ENCODE measurements at regions not wholly inside any gene's neighbourhood (a gene's known extent, or its start where the extent isn't known, plus 50 kb on each side); places are given as distances from the start of the nearest gene placed in this dataset.
A peak's percentile ranks its signal among the peaks of the same experiment; 100 is the strongest.

DNA sequence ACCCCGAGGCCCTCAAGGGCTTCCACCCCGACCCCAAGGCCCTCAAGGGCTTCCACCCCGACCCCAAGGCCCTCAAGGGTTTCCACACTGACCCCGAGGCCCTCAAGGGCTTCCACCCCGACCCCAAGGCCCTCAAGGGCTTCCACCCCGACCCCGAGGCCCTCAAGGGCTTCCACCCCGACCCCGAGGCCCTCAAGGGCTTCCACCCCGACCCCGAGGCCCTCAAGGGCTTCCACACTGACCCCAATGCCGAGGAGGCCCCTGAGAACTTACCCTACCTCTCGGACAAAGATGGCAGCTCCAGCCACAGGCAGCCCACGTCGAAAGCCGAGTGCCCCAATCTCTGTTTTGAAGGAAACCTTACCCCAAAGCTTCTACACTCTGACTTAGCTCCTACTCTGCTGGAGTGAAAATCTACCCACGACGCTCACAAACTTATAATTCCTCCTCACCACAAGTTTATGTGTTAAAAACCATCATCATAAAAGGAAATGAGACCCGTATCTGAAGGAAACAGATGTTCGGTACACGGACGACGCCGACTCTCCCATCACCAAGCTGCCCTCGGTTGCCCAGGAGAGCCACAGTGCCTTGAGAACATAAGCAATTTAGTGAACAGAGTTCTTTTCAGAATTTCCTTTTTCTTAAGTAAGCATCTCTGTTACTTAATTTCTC lies 61.2 kb upstream of the RPH3AL start:
- DNase-seq (ENCODE audit: low spot score): no peak
- in situ Hi-C loops (cut with MboI; ENCODE audit: low sequenced_read_pairs, unreplicated experiment): no loop called here
- TF ChIP-seq, protein P1, sequence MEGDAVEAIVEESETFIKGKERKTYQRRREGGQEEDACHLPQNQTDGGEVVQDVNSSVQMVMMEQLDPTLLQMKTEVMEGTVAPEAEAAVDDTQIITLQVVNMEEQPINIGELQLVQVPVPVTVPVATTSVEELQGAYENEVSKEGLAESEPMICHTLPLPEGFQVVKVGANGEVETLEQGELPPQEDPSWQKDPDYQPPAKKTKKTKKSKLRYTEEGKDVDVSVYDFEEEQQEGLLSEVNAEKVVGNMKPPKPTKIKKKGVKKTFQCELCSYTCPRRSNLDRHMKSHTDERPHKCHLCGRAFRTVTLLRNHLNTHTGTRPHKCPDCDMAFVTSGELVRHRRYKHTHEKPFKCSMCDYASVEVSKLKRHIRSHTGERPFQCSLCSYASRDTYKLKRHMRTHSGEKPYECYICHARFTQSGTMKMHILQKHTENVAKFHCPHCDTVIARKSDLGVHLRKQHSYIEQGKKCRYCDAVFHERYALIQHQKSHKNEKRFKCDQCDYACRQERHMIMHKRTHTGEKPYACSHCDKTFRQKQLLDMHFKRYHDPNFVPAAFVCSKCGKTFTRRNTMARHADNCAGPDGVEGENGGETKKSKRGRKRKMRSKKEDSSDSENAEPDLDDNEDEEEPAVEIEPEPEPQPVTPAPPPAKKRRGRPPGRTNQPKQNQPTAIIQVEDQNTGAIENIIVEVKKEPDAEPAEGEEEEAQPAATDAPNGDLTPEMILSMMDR (IDR thresholded peaks at IDR 0.05; ENCODE audit: borderline replicate concordance, control extremely low read depth, extremely low read depth, insufficient read depth, missing control alignments): no peak

DNA sequence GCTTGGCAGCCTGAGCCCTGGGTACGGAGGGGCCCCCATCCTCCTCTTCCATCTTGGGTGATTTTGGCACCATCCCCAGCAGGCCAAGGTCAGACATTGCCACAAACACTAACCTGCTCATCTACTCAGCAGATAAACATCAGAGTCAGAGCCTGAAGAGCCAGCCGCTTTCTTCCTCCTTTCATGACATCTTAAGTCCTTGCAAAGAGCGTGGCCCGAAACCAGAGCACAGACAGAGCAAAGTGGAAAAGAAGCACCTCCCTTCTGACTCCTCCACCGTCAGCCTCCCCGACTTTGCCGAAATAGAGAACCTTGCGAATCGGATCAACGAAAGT lies 60.4 kb upstream of the RPH3AL start:
- in situ Hi-C loops (cut with MboI; ENCODE audit: low sequenced_read_pairs, unreplicated experiment): no loop called here
- TF ChIP-seq, protein P1 (IDR thresholded peaks at IDR 0.05; ENCODE audit: borderline replicate concordance, control extremely low read depth, extremely low read depth, insufficient read depth, missing control alignments): no peak
- no peak for DNase-seq (ENCODE audit: low spot score)

DNA sequence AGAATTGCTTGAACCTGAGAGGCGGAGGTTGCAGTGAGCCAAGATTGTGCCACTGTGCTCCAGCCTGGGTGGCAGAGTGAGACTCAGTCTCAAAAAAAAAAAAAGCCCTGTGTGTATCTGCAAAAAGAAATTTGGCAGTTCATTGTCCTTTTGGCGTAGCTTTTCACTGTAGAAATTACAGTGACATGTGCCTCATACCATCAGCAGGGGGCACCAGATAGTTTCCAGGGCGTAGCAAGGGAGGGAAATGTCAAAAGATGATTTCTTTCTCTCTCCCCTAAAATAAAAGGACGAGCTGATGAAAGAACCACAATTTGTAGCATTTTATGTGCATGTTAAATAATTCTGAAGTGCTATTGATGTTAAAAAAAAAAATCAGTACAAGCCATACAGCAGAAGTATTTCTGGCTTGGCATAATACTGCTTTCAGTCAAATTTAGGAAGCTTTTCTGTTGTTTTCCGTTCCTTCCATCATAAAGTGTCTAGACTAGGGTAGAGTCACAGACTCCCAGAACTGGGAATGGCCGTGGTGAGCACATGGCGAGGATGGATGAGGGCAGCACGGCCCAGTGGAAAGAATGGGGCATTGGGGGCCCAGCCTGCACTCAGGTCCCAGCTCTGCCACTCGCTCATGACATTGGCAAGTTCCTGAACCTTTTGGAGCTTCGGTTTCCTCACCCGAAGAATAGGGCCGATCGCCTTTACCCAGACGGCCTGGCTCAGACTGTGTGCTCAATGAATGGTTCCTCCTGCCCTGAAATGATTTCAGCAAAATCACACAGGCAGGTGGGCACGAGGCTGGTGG lies 59.8 kb upstream of the RPH3AL start:
- peak; percentile 62 for DNase-seq (ENCODE audit: low spot score)
- TF ChIP-seq, protein P1 (IDR thresholded peaks at IDR 0.05; ENCODE audit: borderline replicate concordance, control extremely low read depth, extremely low read depth, insufficient read depth, missing control alignments): peak; percentile 61
- in situ Hi-C loops (cut with MboI; ENCODE audit: low sequenced_read_pairs, unreplicated experiment): no loop called here

DNA sequence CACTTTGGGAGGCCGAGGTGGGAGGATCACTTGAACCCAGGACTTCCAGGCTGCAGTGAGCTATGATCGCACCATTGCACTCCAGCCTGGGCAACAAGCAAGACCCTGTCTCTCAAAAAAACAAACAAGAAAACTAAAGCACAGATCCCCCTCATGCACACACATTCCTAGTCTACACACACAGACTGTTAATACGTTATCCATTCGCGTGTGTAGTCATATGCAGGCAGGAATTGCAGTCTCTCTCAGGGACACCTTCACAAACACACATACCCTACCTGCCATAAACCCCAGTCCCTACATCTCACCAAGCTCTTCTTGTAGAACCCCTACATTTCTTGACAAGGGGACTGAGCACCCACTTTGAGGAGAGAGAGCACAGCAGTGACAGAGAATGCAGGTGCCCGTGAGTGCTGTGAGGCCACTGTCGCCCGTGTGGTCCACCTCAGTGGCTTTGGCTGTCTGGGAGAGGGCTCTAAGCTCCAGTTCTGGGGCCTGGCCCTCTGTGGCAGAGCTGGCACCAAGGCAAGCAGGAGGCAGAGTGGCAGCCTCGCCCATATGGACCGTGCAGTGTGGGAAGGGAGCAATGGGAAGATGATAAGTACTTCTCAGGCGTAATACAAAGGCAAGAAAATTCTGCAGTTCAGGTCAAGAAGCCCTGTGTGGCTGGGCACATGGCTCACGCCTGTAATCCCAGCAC lies 59.0 kb upstream of the RPH3AL start:
- in situ Hi-C loops (cut with MboI; ENCODE audit: low sequenced_read_pairs, unreplicated experiment): no loop called here
- no peak for DNase-seq (ENCODE audit: low spot score)
- TF ChIP-seq, protein P1 (IDR thresholded peaks at IDR 0.05; ENCODE audit: borderline replicate concordance, control extremely low read depth, extremely low read depth, insufficient read depth, missing control alignments): no peak

DNA sequence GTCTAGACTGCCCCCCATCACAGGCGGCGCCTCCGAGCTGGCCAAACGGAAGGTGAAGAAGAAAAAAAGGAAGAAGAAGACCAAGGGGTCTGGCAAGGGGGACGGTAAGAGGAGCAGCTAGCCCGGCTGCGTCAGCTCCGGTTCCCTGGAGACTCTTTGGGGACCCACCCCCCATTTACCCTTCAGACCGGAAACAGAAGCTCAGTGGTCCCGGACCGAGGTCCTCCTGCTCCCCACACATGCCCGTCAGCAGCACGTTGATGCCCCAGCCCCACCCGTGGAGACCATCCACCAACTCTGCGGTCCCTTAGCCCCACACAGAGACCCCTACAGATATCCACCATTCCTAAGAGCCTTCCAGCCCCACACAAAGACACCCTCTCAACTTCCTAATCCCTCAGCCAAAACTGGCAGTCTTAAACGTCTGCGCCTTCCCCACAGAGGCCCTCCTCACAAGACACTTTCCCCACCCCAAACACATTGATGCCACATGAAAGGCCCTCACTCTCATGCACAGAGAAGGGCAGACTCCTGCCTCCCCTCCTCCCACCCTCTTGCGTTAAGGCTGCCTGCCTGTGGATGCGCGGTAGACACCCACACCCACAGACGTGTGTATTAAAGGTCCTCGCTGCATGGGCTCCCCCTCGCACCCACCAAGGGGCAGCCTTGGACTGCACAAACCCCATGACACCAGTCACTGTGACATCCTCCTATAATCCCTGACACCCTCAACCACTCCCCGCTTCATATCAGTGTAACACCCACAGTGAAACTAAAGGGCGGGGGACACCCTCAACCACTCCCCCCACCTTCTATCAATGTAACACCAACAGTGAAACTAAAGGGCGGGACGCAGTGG lies 58.2 kb upstream of the RPH3AL start:
- TF ChIP-seq, protein P1 (IDR thresholded peaks at IDR 0.05; ENCODE audit: borderline replicate concordance, control extremely low read depth, extremely low read depth, insufficient read depth, missing control alignments): no peak
- no peak for DNase-seq (ENCODE audit: low spot score)
- in situ Hi-C loops (cut with MboI; ENCODE audit: low sequenced_read_pairs, unreplicated experiment): no loop called here
